ENCODE measurements at regions not wholly inside any gene's neighbourhood (a gene's known extent, or its start where the extent isn't known, plus 50 kb on each side); places are given as distances from the start of the nearest gene placed in this dataset.

- Histone ChIP-seq H2AFZ (ENCODE audit: low read depth, low read length, severe bottlenecking) (no peak overlapping the region), H3K9ac (ENCODE audit: low read length) (no peak overlapping the region), H3K9me2 (replicated peaks; ENCODE audit: insufficient read depth, low read length) (no peaks in the 10 kb centered on the region), H3K4me3 (ENCODE audit: insufficient read depth, low read length, poor library complexity, severe bottlenecking) (no peak overlapping the region), H3K4me2 (ENCODE audit: low read depth, low read length, poor library complexity, severe bottlenecking) (no peak overlapping the region), H3K27me3 (ENCODE audit: low read length) (no peaks in the 10 kb centered on the region), H3K27ac (ENCODE audit: low read depth, low read length) (no peak overlapping the region), H3K36me3 (ENCODE audit: low read length) (no peaks in the 10 kb centered on the region), H3K9me3 (ENCODE audit: insufficient read depth, low read length) (no peaks in the 10 kb centered on the region), H4K20me1 (ENCODE audit: low read depth, low read length) (no peaks in the 10 kb centered on the region), H3K79me2 (ENCODE audit: insufficient read depth, low read length) (no peaks in the 10 kb centered on the region), H3F3A (ENCODE audit: insufficient read depth) (no peaks in the 10 kb centered on the region)
- TF ChIP-seq, protein P1, sequence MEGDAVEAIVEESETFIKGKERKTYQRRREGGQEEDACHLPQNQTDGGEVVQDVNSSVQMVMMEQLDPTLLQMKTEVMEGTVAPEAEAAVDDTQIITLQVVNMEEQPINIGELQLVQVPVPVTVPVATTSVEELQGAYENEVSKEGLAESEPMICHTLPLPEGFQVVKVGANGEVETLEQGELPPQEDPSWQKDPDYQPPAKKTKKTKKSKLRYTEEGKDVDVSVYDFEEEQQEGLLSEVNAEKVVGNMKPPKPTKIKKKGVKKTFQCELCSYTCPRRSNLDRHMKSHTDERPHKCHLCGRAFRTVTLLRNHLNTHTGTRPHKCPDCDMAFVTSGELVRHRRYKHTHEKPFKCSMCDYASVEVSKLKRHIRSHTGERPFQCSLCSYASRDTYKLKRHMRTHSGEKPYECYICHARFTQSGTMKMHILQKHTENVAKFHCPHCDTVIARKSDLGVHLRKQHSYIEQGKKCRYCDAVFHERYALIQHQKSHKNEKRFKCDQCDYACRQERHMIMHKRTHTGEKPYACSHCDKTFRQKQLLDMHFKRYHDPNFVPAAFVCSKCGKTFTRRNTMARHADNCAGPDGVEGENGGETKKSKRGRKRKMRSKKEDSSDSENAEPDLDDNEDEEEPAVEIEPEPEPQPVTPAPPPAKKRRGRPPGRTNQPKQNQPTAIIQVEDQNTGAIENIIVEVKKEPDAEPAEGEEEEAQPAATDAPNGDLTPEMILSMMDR (IDR thresholded peaks at IDR 0.05; ENCODE audit: insufficient read depth, low read length, poor library complexity, severe bottlenecking), result no peak
- no peak for TF ChIP-seq EZH2phosphoT487 (conservative IDR thresholded peaks at IDR 0.05; ENCODE audit: low read length)
Measured at GRCh38 chr12:25322351-25322750, 71.6 kb upstream of the KRAS start.

- H4K20me1 ChIP-seq (ENCODE audit: low read depth, low read length), result no peaks in the 10 kb centered on the region
- H3K27ac ChIP-seq (ENCODE audit: low read depth, low read length), result no peak overlapping the region
- H3K9me3 ChIP-seq (ENCODE audit: insufficient read depth, low read length), result no peaks in the 10 kb centered on the region
- H3K36me3 ChIP-seq (ENCODE audit: low read length), result no peaks in the 10 kb centered on the region
- H3K9ac ChIP-seq (ENCODE audit: low read length), result no peak overlapping the region
- no peaks in the 10 kb centered on the region for H3K9me2 ChIP-seq (replicated peaks; ENCODE audit: insufficient read depth, low read length)
- H3K27me3 ChIP-seq (ENCODE audit: low read length), result no peaks in the 10 kb centered on the region
- no peaks in the 10 kb centered on the region for H3K79me2 ChIP-seq (ENCODE audit: insufficient read depth, low read length)
- no peak overlapping the region for H2AFZ ChIP-seq (ENCODE audit: low read depth, low read length, severe bottlenecking)
- no peak overlapping the region for H3K4me3 ChIP-seq (ENCODE audit: insufficient read depth, low read length, poor library complexity, severe bottlenecking)
- no peaks in the 10 kb centered on the region for H3F3A ChIP-seq (ENCODE audit: insufficient read depth)
- no peak overlapping the region for H3K4me2 ChIP-seq (ENCODE audit: low read depth, low read length, poor library complexity, severe bottlenecking)
- TF ChIP-seq EZH2phosphoT487 (conservative IDR thresholded peaks at IDR 0.05; ENCODE audit: low read length), result no peak
- TF ChIP-seq, protein P1 (IDR thresholded peaks at IDR 0.05; ENCODE audit: insufficient read depth, low read length, poor library complexity, severe bottlenecking), result no peak
Measured at GRCh38 chr12:25321772-25322171, 71.0 kb upstream of the KRAS start.

GRCh38 chr12:25320123-25321006 is 69.6 kb upstream of the KRAS start:
- H3K36me3 ChIP-seq (ENCODE audit: low read length), result no peaks in the 10 kb centered on the region
- TF ChIP-seq, protein P1 (IDR thresholded peaks at IDR 0.05; ENCODE audit: insufficient read depth, low read length, poor library complexity, severe bottlenecking), result no peak
- no peak for TF ChIP-seq EZH2phosphoT487 (conservative IDR thresholded peaks at IDR 0.05; ENCODE audit: low read length)
- H3K9me2 ChIP-seq (replicated peaks; ENCODE audit: insufficient read depth, low read length), result no peaks in the 10 kb centered on the region
- H3K9ac ChIP-seq (ENCODE audit: low read length), result no peak overlapping the region
- H2AFZ ChIP-seq (ENCODE audit: low read depth, low read length, severe bottlenecking), result no peak overlapping the region
- H3F3A ChIP-seq (ENCODE audit: insufficient read depth), result no peaks in the 10 kb centered on the region
- H4K20me1 ChIP-seq (ENCODE audit: low read depth, low read length), result no peaks in the 10 kb centered on the region
- no peaks in the 10 kb centered on the region for H3K27me3 ChIP-seq (ENCODE audit: low read length)
- H3K4me3 ChIP-seq (ENCODE audit: insufficient read depth, low read length, poor library complexity, severe bottlenecking), result no peak overlapping the region
- H3K27ac ChIP-seq (ENCODE audit: low read depth, low read length), result no peak overlapping the region
- H3K79me2 ChIP-seq (ENCODE audit: insufficient read depth, low read length), result no peaks in the 10 kb centered on the region
- H3K9me3 ChIP-seq (ENCODE audit: insufficient read depth, low read length), result no peaks in the 10 kb centered on the region
- no peak overlapping the region for H3K4me2 ChIP-seq (ENCODE audit: low read depth, low read length, poor library complexity, severe bottlenecking)

Data from SU-DHL-6 (cell line).